SK-N-SH (cell line): ENCODE measurements at regions not wholly inside any gene's neighbourhood (a gene's known extent, or its start where the extent isn't known, plus 50 kb on each side); places are given as distances from the start of the nearest gene placed in this dataset.

ENCODE experiments used
- CTCF ChIP-seq: fragments of 200-600 bp; sonication (generic); IDR thresholded peaks from 2 replicates; pipeline ENCODE4 v1.6.1; 2017; ENCODE audit warnings: antibody characterized with exemption, mild to moderate bottlenecking, moderate library complexity
- FOXJ3 ChIP-seq: sonication (generic); formaldehyde crosslinking; IDR thresholded peaks from 2 replicates; pipeline ENCODE4 v1.5.1; 2020; ENCODE audit warnings: mild to moderate bottlenecking, missing genetic modification reagents
- GABPA ChIP-seq: IDR thresholded peaks from 2 replicates; pipeline ENCODE4 v1.4.0; 2012; ENCODE audit warnings: low read depth, mild to moderate bottlenecking
- NRF1 ChIP-seq: IDR thresholded peaks from 2 replicates; pipeline ENCODE4 v1.6.1; 2012; ENCODE audit warnings: low read depth, mild to moderate bottlenecking, low read length
- POLR2AphosphoS5 ChIP-seq: IDR thresholded peaks from 2 replicates; pipeline ENCODE4 v1.6.1; 2012; ENCODE audit warnings: low read depth, low read length
- RAD21 ChIP-seq: IDR thresholded peaks from 2 replicates; pipeline ENCODE4 v1.6.1; 2012; ENCODE audit warnings: mild to moderate bottlenecking, low read length
- SIN3A ChIP-seq: IDR thresholded peaks from 2 replicates; pipeline ENCODE4 v1.6.1; 2012; ENCODE audit warnings: low read depth, mild to moderate bottlenecking, low read length, moderate library complexity, borderline replicate concordance
- SMC3 ChIP-seq: IDR thresholded peaks from 2 replicates; pipeline ENCODE4 v1.6.1; 2012; ENCODE audit warnings: low read depth, low read length, improper control_type of control experiment
- TEAD4 ChIP-seq: IDR thresholded peaks from 2 replicates; pipeline ENCODE4 v1.4.0; 2012; ENCODE audit warnings: mild to moderate bottlenecking, borderline replicate concordance; ENCODE audit not compliant: insufficient read depth
- YY1 ChIP-seq: IDR thresholded peaks from 2 replicates; pipeline ENCODE4 v1.4.0; 2012; ENCODE audit warnings: low read depth, mild to moderate bottlenecking
- TF ChIP-seq, protein P1 (sequence below): IDR thresholded peaks from 2 replicates; pipeline ENCODE4 v1.4.0; 2012; ENCODE audit warnings: low read depth, borderline replicate concordance
- TF ChIP-seq, protein P2 (sequence below): IDR thresholded peaks from 2 replicates; pipeline ENCODE4 v1.4.0; 2012; ENCODE audit warnings: low read depth

GRCh38 chr15:62749036-62749815 is 293.3 kb upstream of the TPM1 start:
- no peak for TF ChIP-seq SIN3A
- no peak for TF ChIP-seq NRF1
- TF ChIP-seq CTCF = no peak
- TF ChIP-seq YY1 = no peak
- TF ChIP-seq, protein P1, sequence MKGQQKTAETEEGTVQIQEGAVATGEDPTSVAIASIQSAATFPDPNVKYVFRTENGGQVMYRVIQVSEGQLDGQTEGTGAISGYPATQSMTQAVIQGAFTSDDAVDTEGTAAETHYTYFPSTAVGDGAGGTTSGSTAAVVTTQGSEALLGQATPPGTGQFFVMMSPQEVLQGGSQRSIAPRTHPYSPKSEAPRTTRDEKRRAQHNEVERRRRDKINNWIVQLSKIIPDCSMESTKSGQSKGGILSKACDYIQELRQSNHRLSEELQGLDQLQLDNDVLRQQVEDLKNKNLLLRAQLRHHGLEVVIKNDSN = no peak
- no peak for TF ChIP-seq GABPA
- TF ChIP-seq POLR2AphosphoS5 = no peak
- TF ChIP-seq FOXJ3 (CRISPR knock-in tag) = no peak
- no peak for TF ChIP-seq RAD21
- TF ChIP-seq TEAD4 = no peak
- TF ChIP-seq, protein P2, sequence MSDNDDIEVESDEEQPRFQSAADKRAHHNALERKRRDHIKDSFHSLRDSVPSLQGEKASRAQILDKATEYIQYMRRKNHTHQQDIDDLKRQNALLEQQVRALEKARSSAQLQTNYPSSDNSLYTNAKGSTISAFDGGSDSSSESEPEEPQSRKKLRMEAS = no peak
- TF ChIP-seq SMC3 = no peak
